CD4-positive, alpha-beta T cell treated with Interleukin-15 for 1 hour (primary cell): ENCODE measurements at regions not wholly inside any gene's neighbourhood (a gene's known extent, or its start where the extent isn't known, plus 50 kb on each side); places are given as distances from the start of the nearest gene placed in this dataset.

ENCODE experiments used
- DNase-seq: peaks from one replicate; pipeline ENCODE4 v3.0.0-alpha.2; 2020

DNA sequence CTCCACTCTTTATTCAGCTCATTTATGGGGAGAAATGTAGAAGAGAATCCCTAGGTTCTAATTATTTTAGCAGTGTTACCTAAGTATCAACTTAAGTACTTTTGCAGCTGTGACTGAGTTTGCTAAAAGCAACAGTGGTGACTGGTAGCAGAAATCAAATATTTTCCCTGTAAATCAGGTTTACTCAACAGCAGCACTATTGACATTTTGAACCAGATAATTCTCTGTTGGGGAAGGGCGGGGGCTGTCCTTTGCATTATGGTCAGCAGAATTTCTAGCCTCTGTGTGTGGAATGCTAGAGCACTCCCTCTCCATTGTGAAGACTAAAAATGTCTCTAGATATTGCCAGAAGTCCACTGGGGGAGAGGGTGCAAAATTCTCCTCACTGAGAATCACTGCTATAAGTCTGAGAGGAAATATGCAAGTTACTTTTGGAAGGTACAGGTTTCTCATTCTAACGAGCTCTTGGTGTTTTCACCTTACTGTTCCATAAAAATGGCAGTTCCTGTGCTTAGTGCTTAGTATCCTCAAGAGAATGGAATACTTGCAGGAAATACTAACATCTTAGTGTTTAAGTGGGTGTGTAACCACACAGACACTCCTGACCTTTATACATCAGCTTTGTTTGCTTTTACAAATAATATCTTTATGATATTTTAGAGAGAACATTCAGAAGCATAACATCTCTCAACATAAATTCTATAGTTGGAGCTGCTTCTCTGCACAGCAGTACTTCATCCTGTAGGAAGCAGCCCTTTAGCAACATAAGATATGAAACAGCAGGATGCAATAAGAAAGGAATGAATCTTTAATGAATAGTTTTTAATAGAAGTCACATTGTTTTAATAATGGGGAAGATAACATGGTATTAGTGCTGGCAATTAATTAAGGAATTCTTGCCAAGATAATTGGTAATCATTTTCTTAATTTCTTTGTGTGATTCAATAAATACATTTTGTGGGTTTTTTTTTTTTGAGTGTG lies 246.5 kb upstream of the GOLIM4 start:
- no peak for DNase-seq

DNA sequence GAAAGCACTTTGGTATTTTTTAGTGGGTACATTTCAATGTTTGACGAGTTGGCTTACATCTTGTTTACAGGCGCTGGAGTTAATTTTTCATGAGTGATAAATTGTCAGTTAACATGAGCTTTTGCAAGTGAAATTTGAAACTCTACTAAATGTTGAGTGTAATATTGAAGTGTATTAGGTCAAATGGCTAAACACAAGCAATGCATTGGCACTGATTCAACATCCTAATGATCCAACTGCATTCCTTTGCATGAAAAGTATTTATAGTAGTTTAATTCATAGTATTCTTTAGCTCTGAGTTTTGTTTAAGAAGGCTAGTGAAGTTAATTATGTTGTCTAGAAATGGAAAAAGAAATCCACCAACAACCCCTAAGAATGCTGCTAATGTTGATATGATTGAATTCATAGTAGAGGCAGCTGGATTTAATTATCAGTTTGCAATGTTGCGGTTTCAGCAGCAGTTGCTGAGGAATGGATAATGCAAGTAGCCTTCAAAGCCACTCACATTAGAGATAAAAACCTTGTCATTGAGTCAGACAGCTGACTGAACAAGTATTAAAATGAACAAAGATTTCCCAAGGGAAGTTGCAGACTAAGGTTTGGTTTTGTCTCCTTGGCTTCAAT lies 245.6 kb upstream of the GOLIM4 start:
- no peak for DNase-seq

DNA sequence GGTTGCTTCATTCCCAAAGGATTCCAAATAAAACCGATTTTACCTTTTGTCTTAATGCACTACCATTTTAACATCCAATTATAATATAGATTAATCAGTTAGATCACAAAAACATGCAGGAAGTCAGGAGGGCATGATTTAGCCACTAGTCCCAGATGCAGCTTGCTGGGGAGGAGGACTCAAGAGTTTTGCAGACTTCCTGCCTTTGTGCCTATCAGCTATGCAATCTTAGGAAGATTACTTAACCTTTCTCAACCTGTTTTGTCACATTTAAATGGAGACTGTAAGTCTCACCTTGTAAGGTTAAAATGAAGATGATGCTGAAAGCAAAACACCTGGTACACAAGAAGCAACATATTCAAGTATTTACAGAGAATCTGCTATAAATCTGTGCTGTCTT lies 242.4 kb upstream of the GOLIM4 start:
- no peak for DNase-seq

DNA sequence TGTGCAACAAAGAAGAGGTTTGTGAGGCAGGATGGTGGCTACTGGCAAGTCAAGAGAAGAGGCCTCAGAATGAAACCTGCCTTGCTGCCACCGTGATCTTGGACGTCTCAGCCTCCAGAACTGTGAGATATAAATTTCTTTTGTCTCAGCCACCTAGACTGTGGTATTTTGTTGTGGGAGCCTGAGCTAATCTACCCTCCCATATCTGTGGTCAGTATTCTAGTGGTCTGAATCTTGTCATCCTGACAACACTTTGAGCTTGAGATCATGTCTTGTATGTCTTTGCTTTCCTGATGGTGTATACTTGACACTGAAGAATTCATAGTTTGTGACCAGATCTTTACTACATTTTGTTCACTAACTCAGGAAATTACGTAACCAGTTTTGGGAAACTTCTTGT lies 240.6 kb upstream of the GOLIM4 start:
- no peak for DNase-seq

DNA sequence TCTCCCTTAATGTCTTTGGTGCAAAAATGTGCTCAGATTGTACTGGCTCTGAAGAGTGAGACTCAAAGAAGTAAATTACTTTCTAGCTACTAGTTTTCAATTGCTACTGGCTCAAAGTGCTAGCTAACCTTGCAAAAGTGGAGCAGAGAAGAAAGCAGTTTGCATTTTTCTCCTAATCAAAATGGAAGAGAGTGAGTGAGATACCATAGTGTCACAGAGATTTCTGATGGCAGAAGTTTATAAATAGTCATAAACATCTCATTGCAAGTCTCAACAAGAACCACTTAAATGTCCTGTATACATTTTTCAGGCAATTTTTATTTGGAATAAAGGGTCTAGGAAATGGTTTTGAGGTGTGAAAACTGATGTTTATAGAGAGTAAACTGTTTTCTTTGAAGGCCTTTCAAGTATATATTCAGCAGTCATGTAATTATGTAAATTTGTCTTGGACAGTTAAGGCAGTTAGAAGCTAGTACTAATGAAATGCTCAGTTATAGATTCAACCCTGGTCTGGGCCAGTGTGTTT lies 237.7 kb upstream of the GOLIM4 start:
- no peak for DNase-seq

DNA sequence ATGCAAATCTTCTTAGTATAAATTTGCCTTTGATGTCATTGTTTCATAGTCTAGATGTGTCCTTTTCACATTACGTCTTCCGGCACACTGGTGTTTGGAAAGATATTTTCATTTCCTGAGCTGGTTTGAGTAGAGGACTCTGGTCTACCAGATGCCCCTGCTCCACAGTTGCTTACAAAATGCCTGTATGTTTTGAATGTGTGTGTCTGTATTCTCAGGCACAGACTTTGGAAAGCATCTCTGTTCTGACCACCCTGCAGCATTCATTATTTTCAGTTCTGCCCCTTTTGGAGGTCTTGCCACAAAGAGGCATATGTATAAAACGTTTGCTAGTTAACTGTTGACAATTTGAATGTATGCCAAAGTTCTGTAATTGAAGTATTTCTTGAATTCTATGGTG lies 236.0 kb upstream of the GOLIM4 start:
- DNase-seq = no peak

DNA sequence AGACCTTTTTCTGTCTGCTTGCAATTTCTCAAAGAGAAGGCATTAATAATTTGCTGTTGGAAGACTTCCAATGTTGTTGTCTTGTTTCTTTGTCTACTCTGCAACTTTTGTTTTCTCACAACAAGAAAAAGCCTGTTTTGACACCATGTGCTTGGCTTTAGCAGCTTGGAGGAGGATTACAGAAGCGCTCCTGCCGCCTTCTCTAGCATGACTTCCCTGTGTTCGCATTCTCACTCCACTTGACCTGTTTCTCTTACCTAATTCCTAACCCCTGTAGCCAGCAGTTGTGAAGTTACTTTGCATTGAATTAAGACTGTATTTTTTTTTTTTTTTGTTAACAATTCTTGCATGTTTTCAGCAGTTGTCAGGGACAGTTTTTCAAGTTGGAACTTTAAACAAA lies 235.3 kb upstream of the GOLIM4 start:
- no peak for DNase-seq

DNA sequence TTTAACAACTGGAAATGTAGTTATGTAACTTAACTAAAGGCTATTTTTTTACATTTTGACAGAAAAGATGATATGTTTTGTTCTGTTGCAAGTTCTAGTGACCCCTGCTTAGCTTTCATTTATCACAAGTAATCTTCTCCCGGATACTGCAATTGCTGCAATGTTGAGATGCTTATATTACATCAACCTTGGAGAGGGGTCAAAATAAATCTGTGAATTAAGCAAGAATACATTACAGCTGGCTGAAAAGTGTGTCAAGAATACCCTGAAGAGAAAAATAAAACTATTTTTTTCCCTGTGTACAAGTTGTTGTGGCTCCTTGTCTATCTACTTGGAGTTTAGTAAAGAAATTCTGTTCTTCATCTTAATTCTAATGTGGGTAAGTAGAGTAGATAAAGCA lies 232.1 kb upstream of the GOLIM4 start:
- no peak for DNase-seq

DNA sequence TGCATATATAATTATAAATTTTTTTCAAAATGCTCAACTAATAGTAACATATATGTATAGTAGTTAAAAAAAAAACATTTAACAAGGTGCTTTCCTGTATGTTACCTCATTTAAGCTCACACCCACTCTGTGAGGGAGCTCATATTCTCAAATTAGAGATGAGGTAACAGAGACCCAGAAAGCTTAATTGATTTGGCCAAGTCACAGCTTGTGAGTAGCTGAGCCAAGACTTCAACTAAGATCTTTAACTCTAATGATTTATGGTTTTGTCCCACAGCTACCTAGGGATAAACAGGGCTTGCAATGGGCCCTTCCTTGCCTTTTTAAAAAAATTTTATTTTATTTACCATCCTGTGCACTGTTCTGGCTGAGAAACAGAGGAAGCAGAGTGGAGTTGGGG lies 230.0 kb upstream of the GOLIM4 start:
- DNase-seq = no peak

DNA sequence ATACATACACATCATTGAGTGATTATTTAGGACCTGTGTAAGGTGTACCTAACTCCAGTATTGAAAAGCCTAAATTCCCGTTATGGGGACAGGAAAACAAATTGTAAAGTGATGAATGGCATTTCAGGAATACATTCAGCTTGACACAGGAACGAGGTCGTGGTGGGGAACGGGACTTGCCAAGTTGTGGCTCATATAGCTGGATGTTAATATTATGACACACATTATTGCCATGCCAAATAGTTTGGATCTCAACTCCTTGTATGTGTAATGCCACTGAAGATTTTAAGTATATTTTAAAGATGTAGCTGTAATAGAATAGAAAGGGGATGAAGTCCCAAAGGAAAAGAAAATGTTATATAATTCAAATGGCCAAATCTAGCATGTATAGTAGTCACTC lies 227.2 kb upstream of the GOLIM4 start:
- DNase-seq = no peak

DNA sequence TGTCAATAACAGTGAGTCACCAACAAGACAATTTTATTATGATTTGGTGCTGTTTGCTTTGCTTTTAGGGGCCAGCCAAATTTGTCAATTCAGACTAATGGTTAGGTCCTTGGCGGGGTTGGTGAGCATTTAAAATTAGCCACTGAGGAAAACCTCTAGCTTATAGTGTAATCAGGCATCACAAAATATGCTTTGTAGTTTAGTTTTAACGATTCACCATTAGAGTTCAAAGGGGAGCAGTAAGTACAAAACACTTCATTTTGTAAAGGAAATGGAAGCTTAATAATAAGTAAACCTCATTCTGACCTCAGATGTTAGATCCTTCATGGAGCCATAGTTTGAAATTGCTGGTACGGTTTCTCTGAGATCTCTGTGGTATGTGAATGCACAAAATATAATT lies 218.4 kb upstream of the GOLIM4 start:
- DNase-seq = no peak

DNA sequence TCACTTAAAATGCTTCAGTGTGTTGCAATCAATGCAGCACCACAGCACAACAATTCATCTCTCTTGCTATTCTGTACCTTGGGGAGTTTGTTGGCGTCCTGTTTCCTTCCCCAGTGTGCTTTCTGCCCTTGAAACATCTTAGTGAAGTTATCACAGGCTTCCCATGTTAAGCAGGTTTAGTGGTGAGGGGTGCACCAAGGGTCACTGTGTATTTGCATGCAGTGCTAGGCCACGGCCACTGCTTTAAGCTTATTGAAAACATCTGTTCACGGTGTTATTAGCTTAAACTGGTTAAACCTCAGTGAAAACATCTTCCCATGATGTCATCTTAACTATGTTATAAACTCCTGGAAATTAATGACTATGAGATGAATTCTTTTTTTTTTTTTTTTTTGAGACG lies 217.3 kb upstream of the GOLIM4 start:
- no peak for DNase-seq

DNA sequence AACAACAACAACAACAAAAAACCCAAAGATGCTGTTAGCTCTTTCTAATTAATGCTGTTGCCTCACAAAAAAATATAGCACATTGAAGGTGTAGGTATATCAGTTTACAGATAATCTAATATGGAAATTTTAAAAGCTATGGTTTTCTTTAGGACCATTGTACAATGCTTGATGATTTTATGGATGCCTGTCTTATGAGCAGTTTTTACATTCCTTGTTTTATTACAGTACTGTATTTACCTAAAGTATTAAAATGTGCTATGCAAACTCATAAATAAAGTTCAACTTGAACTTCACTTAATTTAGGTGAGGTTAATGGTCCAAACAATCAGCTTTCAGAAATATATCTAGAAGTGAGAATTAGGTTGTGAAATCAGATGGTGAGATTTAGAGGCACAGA lies 212.2 kb upstream of the GOLIM4 start:
- no peak for DNase-seq

DNA sequence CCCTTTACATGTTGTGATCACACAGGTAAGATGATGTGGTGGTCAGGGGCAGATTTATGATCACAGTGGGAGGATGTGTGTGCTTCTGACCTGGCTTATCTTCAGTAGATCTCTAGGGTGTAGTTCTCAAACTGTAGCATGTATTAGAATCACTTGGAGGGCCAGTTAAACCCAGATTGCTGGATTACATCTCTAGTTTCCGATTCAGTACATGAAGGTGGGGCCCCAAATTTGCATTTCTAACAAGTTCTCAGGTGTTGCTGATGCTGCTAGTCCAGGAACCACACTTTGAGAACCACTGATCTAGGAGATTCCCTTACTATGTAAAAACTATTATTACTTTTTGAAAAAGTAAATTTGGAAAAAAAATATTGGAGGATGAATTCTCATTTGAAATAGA lies 199.3 kb upstream of the GOLIM4 start:
- no peak for DNase-seq

DNA sequence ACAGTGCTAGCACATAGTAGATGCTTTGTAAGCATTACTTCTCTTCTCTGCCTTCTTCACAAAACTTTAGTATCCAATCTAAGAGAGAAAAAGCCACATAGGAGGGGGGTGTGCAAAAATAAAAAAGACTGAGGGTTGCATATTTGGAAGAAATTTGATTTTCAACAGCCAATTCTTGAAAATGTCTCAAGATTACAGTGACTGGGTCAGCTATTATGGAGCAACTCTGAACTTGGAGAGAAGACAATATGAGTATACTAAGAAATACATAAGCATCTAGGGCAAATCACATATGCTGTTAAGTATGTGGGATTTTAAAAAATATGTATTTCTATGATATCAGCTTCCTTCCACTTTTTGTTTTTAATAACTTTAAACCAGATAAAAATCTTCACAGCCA lies 196.6 kb upstream of the GOLIM4 start:
- no peak for DNase-seq

DNA sequence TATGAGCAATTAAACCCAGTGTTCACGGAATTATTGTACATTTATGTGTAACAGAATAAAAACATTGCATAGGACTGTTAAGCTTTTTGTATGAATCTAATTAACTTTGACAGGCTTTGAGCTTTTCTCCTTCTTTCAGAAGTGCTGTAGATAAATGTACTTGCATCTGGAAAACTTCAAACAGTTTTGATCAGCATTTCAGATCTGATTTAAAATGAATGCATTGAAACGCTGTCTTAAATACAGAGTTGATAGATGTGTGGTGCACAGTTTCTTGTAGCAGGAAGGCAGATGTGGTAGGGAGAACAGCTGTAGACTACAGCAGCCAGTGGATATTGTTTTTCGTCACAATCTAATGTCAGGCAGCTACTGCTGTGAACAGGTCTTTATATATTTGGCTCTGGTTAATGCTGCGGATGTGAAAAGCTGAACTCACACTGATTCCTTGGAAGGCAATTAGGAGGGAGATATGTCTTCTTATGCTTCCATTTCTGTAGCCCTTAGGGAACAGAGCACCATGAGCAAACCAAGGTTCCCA lies 193.8 kb upstream of the GOLIM4 start:
- no peak for DNase-seq

DNA sequence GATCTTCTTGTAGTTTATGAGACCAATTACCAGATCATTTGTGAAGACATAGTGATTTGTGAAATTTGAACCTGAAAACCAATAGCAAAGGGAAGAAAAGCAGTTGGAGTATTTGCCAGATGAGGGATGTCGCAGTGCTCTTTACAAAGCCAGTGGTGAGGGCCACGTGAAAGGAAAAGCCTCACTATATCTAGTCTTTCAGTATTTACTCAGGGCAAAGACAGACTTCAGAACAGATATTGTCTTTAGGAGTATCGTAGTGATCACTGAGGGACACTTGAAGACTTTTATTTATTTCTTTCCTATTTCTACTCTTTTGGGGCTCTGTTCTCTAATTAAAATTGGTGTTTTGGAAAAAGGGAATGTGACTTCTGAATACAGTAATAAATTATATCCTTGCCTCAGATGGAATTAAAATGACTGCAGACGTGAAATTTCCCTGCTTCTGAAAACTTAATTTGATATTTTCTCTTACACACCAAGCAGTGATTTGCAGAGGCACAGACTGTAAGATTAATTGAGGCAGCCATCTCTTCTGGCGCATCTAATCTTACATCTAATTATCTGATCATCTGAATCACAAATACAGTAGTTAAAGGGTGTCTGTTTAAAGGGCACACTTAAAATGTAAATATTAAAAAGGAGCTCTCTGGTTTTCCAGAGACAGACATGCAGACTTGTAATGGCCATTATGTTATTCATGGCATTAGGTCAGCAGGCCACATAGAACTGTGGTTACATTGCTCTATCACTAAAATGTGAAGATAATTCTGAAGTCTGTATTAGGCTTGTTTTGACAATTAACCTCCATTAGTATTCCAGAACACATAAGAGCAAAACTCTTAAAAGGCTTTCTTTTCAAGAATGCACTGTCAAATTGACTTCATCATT lies 193.0 kb upstream of the GOLIM4 start:
- no peak for DNase-seq

DNA sequence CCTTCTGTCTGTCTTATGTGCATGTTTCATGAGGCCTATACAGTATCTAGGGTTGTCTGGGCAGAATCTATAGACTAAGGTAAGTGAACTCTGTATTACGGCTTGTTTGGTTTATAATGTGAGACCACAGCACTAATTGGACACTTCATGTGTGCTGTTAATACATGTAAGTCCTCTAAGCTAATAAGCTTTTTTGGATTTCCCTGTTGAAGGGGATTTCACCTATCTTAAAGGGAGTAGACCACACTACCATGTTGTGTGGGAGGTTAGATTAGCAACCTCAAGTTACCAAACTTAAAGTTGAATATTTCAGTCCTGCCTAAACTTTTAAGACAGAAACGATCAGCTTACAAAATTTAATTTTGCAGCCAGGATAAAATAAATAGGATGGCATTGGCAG lies 189.8 kb upstream of the GOLIM4 start:
- no peak for DNase-seq

DNA sequence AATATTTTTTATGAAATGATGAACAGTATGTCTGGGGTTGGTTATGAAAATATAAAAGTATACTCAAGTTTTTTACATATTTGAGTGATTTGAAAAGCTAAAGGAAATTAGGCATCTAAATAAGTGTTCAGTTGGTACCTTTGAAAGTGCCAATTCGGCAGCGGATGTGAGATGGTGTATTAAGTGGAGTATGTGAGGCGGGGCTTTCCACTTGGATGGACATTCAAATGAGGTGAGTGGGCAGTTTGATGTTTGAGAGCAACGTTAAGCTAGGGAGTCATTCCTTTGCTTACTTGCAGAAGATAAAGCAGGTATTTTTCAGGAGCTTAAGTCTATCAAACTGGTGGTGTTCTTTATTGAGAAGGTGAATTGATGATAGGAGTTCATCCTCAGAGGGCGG lies 189.0 kb upstream of the GOLIM4 start:
- no peak for DNase-seq

DNA sequence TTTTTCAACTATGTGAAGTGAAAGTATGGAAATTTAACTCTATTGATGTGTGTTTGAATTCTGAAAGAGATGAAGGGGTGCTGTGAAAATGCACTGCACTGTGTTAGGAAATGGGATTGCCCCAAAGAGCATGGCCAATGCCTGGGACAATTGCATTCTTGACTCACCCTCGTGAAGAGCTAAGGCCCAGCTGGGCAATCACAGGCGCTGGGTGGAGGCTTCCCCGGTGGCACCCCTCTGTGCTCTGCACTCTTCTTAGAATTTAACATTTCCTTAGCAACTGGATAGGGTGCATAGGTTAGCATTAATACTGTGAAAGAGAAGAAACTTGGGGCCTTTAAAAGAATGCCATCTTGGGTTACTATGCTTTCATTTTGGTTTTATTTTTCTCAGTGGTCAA lies 179.9 kb upstream of the GOLIM4 start:
- DNase-seq = no peak

DNA sequence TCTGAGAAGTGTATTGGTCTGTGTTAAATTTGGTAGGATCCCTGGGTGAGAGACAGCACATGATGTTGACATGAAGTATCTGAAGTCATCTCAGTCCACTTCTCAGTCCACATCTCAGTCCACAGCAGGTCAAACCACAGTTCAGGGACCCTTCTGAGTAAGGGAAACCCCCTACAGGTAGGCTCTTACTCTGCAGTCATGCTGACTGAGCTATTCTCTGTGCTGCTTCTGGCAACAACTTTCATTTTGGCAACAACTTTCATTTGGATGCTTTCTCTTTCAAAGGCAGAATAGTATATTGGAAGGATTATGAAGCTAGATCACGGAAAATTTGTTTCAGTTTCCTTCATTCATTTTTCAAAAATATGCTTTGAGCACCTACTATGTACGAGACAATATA lies 178.2 kb upstream of the GOLIM4 start:
- DNase-seq = no peak

DNA sequence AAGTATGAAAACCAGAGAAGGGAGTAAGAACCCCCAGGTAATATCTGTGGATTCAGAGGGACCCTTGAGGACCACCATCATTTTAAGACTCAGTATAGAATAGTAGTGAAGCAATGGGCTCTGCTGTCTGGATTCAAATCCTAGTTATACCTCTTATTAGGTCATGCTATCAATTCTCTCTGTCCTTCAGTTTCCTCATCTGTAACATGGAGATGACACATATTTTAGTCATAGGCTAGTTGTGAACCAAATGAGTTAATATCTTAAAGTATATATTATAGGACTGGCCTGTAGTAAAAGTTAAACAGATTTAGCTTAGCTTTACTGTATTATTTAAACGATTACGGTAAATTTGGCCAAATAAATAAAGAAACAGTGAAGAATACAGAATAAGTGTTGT lies 177.3 kb upstream of the GOLIM4 start:
- DNase-seq = no peak
